Esophagus muscularis mucosa (tissue), 4 donors: ENCODE measurements at regions not wholly inside any gene's neighbourhood (a gene's known extent, or its start where the extent isn't known, plus 50 kb on each side); places are given as distances from the start of the nearest gene placed in this dataset.

Source experiments
- DNase-seq: peaks from one replicate; pipeline ENCODE4 v3.0.0-alpha.2; 2017; ENCODE audit errors: extremely low spot score
- H3K27ac ChIP-seq, 4 donors: fragments of 200-600 bp; sonication (generic); replicated peaks in 1 of 4; 1 replicate in 3 of 4; 2 replicates in 1 of 4; pipeline ENCODE4 v1.5.1; 2016 to 2019; ENCODE audit warnings: mild to moderate bottlenecking in 1 of 4
- H3K27me3 ChIP-seq, 4 donors: fragments of 200-600 bp; sonication (generic); one replicate each; pipeline versions ENCODE4 v1.5.1 to v1.6.0; 2016 to 2019
- H3K36me3 ChIP-seq, 4 donors: fragments of 200-600 bp; sonication (generic); one replicate each; pipeline ENCODE4 v1.5.1; 2016 to 2019
- H3K4me1 ChIP-seq, 4 donors: fragments of 200-600 bp; sonication (generic); one replicate each; pipeline ENCODE4 v1.5.1; 2016 to 2019
- H3K4me3 ChIP-seq, 4 donors: fragments of 200-600 bp; sonication (generic); 1 replicate in 2 of 4; 2 replicates in 2 of 4; pipeline ENCODE4 v1.5.1; 2016 to 2019; ENCODE audit warnings: mild to moderate bottlenecking in 4 of 4, moderate library complexity in 1 of 4
- H3K9me3 ChIP-seq, 4 donors: fragments of 200-600 bp; sonication (generic); 1 replicate in 3 of 4; 2 replicates in 1 of 4; pipeline ENCODE4 v1.5.1; 2016 to 2019
- CTCF ChIP-seq, 3 experiments: fragments of 200-600 bp in 2 of 3; fragments of 450-650 bp in 1 of 3; sonication (generic) in 2 of 3; IDR thresholded peaks; one replicate each; pipeline ENCODE4 v1.5.1; 2017 to 2019; ENCODE audit warnings: antibody characterized with exemption in 3 of 3, mild to moderate bottlenecking in 2 of 3, moderate library complexity in 1 of 3
- EP300 ChIP-seq: sonication (generic); formaldehyde crosslinking; IDR thresholded peaks from one replicate; pipeline ENCODE4 v1.6.1; 2017; ENCODE audit warnings: antibody characterized with exemption
- POLR2A ChIP-seq: fragments of 450-650 bp; IDR thresholded peaks from one replicate; pipeline ENCODE4 v1.6.1; 2017; ENCODE audit warnings: antibody characterized with exemption, moderate library complexity, mild to moderate bottlenecking, low read depth
- POLR2AphosphoS5 ChIP-seq, 2 donors: sonication (generic); formaldehyde crosslinking; IDR thresholded peaks; one replicate each; pipeline ENCODE4 v1.6.1; 2017; ENCODE audit warnings: antibody characterized with exemption in 2 of 2
- WGBS: methylation state at CpG from one replicate; pipeline ENCODE4 v1.1.5; 2018; 5-methylcytosine and 5-hydroxymethylcytosine counted together
- intact Hi-C: fragments of 100-400 bp; cut with DNase I; formaldehyde crosslinking; loops from one replicate; pipeline ENCODE4 v1.15.1; 2023

- H3K9me3 ChIP-seq = no peaks in the 10 kb centered on the region
- intact Hi-C loops = no loop called here
- peaks cover 0 to 5% (median 2%) of the 10 kb centered on the region in 4 donors for H3K27me3 ChIP-seq
- TF ChIP-seq CTCF (IDR thresholded peaks at IDR 0.05) (no peak), POLR2A (no peak), POLR2AphosphoS5 (IDR thresholded peaks at IDR 0.05) (no peak), EP300 (no peak)
- DNase-seq = no peak
- no peak overlapping the region for H3K27ac ChIP-seq
- peaks cover 0 to 7% (median 2%) of the 10 kb centered on the region in 4 donors for H3K4me1 ChIP-seq
- WGBS = 89% methylated on average over 3 of the region's 7 CpGs
- H3K4me3 ChIP-seq = no peak overlapping the region
- H3K36me3 ChIP-seq = no peaks in the 10 kb centered on the region
These were observed 162.4 kb upstream of the CST7 start for GRCh38 chr20:24786646-24787045.

- no peak for DNase-seq
- intact Hi-C loops = no loop called here
- TF ChIP-seq CTCF (IDR thresholded peaks at IDR 0.05) (no peak), POLR2A (no peak), EP300 (no peak), POLR2AphosphoS5 (IDR thresholded peaks at IDR 0.05) (no peak)
- H3K27me3 ChIP-seq = peaks cover 0 to 5% (median 2%) of the 10 kb centered on the region in 4 donors
- WGBS = 90% methylated on average over 10 of the region's 10 CpGs
- H3K27ac ChIP-seq = no peak overlapping the region
- H3K4me3 ChIP-seq = no peak overlapping the region
- no peaks in the 10 kb centered on the region for H3K36me3 ChIP-seq
- H3K4me1 ChIP-seq = peaks cover 0 to 4% (median 2%) of the 10 kb centered on the region in 4 donors
- no peaks in the 10 kb centered on the region for H3K9me3 ChIP-seq
These were observed 162.0 kb upstream of the CST7 start for GRCh38 chr20:24787071-24787470.

- no peak overlapping the region for H3K27ac ChIP-seq
- intact Hi-C loops = no loop called here
- peaks cover 0 to 3% (median 0%) of the 10 kb centered on the region in 4 donors for H3K4me1 ChIP-seq
- no peak for DNase-seq
- no peak for TF ChIP-seq CTCF (IDR thresholded peaks at IDR 0.05)
- no peak for TF ChIP-seq POLR2A
- TF ChIP-seq POLR2AphosphoS5 (IDR thresholded peaks at IDR 0.05) = no peak
- TF ChIP-seq EP300 = no peak
- peaks cover 0 to 5% (median 2%) of the 10 kb centered on the region in 4 donors for H3K27me3 ChIP-seq
- no peaks in the 10 kb centered on the region for H3K36me3 ChIP-seq
- WGBS = 88% methylated on average over 8 of the region's 8 CpGs
- H3K4me3 ChIP-seq = no peak overlapping the region
- no peaks in the 10 kb centered on the region for H3K9me3 ChIP-seq
These were observed 161.4 kb upstream of the CST7 start for GRCh38 chr20:24787621-24788020.

GRCh38 chr20:24789877-24790276 is 159.2 kb upstream of the CST7 start:
- Histone ChIP-seq H3K27me3 (peaks cover 0 to 16% (median 0%) of the 10 kb centered on the region in 4 donors), H3K4me1 (no peaks in the 10 kb centered on the region), H3K9me3 (no peaks in the 10 kb centered on the region), H3K27ac (no peak overlapping the region), H3K4me3 (no peak overlapping the region), H3K36me3 (no peaks in the 10 kb centered on the region)
- TF ChIP-seq EP300 = no peak
- intact Hi-C loops = no loop called here
- WGBS = 76% methylated on average over 4 of the region's 4 CpGs
- DNase-seq = no peak

- WGBS = 75% methylated on average over 9 of the region's 13 CpGs
- TF ChIP-seq POLR2A (no peak), EP300 (no peak), CTCF (IDR thresholded peaks at IDR 0.05) (no peak), POLR2AphosphoS5 (IDR thresholded peaks at IDR 0.05) (no peak)
- Histone ChIP-seq H3K27ac (no peak overlapping the region), H3K27me3 (peaks cover 0 to 16% (median 0%) of the 10 kb centered on the region in 4 donors), H3K9me3 (no peaks in the 10 kb centered on the region), H3K4me3 (no peak overlapping the region), H3K36me3 (no peaks in the 10 kb centered on the region), H3K4me1 (no peaks in the 10 kb centered on the region)
- intact Hi-C loops = no loop called here
- no peak for DNase-seq
These were observed 158.3 kb upstream of the CST7 start for GRCh38 chr20:24790746-24791283.
